NCI-H748 (cell line): ENCODE measurements at regions not wholly inside any gene's neighbourhood (a gene's known extent, or its start where the extent isn't known, plus 50 kb on each side); places are given as distances from the start of the nearest gene placed in this dataset.
"Not testable (repeated sequence)": the region's sequence is repeated elsewhere in the genome, so short reads cannot be mapped to it uniquely, and the experiment has no call there.

Experiments
- DNase-seq: peaks from one replicate; lab custom pipeline; 2025; ENCODE audit not compliant: unreplicated experiment; lab: John Stamatoyannopoulos, UW

GRCh38 chr9:107793541-107793940 is 304.0 kb upstream of the KLF4 start:
- DNase-seq: no peak

GRCh38 chr9:107792596-107792995 is 303.0 kb upstream of the KLF4 start:
- no peak for DNase-seq

- no peak for DNase-seq
Measured at GRCh38 chr9:107792006-107792405, 302.4 kb upstream of the KLF4 start.

- no peak for DNase-seq
Measured at GRCh38 chr9:107789001-107789700, 299.6 kb upstream of the KLF4 start.

- DNase-seq: no peak
Measured at GRCh38 chr9:107786561-107786960, 297.0 kb upstream of the KLF4 start.

GRCh38 chr9:107784235-107784958 is 294.8 kb upstream of the KLF4 start:
- no peak for DNase-seq

GRCh38 chr9:107782789-107783188 is 293.2 kb upstream of the KLF4 start:
- DNase-seq: no peak

- no peak for DNase-seq
Measured at GRCh38 chr9:107782381-107782780, 292.8 kb upstream of the KLF4 start.

GRCh38 chr9:107780960-107781359 is 291.4 kb upstream of the KLF4 start:
- no peak for DNase-seq

GRCh38 chr9:107779731-107780130 is 290.2 kb upstream of the KLF4 start:
- no peak for DNase-seq

GRCh38 chr9:107778661-107779060 is 289.1 kb upstream of the KLF4 start:
- no peak for DNase-seq

- not testable (repeated sequence) for DNase-seq
Measured at GRCh38 chr9:107774099-107774498, 284.5 kb upstream of the KLF4 start.

- DNase-seq: no peak
Measured at GRCh38 chr9:107772988-107773387, 283.4 kb upstream of the KLF4 start.

- no peak for DNase-seq
Measured at GRCh38 chr9:107770716-107771115, 281.1 kb upstream of the KLF4 start.

- no peak for DNase-seq
Measured at GRCh38 chr9:107768224-107768623, 278.7 kb upstream of the KLF4 start.

GRCh38 chr9:107767711-107768110 is 278.1 kb upstream of the KLF4 start:
- DNase-seq: no peak

GRCh38 chr9:107763469-107763868 is 273.9 kb upstream of the KLF4 start:
- not testable (repeated sequence) for DNase-seq

- DNase-seq: no peak
Measured at GRCh38 chr9:107761307-107761706, 271.7 kb upstream of the KLF4 start.

- no peak for DNase-seq
Measured at GRCh38 chr9:107760469-107761242, 271.1 kb upstream of the KLF4 start.

- DNase-seq: no peak
Measured at GRCh38 chr9:107759823-107760166, 270.2 kb upstream of the KLF4 start.

- no peak for DNase-seq
Measured at GRCh38 chr9:107759009-107759822, 269.6 kb upstream of the KLF4 start.
